WI38 (cell line): ENCODE measurements at regions not wholly inside any gene's neighbourhood (a gene's known extent, or its start where the extent isn't known, plus 50 kb on each side); places are given as distances from the start of the nearest gene placed in this dataset.

Experiments used
- H3K4me3 ChIP-seq: 2 replicates; pipeline ENCODE4 v1.5.1; 2011; ENCODE audit warnings: low read depth, mild to moderate bottlenecking, control low read depth, low read length
- TF ChIP-seq, protein P1 (sequence below): IDR thresholded peaks from 2 replicates; pipeline ENCODE4 v1.5.1; 2012; ENCODE audit warnings: low read depth, mild to moderate bottlenecking, control low read depth, low read length

DNA sequence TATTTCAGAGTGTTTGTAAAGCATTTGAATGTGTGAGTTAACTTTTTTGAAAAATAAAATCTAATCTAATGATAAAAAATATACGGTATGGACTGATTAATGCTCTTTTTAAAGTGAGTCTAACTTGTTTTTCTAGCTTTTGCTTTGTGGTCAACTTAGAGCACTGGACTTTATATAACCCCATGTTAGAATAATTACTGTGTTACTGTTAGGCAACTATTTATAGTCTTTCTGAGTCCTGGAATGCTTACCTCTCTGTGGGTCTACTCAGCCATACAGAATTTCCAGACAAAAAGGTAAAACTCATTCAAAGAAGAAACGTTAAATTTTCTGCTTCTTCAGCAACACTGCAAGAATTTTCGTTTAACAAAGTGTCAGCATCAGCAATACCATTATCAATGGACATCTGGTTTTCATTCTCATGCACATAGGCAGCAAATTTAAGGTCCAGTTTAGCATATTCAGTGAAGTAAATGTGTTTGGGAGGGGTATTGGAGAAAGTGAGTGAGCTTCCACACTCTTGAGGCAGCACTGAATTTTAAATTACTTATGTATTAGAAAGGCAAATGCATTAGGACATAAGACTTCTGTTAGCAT is 664.7 kb upstream of the NEGR1 start:
- TF ChIP-seq, protein P1, sequence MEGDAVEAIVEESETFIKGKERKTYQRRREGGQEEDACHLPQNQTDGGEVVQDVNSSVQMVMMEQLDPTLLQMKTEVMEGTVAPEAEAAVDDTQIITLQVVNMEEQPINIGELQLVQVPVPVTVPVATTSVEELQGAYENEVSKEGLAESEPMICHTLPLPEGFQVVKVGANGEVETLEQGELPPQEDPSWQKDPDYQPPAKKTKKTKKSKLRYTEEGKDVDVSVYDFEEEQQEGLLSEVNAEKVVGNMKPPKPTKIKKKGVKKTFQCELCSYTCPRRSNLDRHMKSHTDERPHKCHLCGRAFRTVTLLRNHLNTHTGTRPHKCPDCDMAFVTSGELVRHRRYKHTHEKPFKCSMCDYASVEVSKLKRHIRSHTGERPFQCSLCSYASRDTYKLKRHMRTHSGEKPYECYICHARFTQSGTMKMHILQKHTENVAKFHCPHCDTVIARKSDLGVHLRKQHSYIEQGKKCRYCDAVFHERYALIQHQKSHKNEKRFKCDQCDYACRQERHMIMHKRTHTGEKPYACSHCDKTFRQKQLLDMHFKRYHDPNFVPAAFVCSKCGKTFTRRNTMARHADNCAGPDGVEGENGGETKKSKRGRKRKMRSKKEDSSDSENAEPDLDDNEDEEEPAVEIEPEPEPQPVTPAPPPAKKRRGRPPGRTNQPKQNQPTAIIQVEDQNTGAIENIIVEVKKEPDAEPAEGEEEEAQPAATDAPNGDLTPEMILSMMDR: no peak

DNA sequence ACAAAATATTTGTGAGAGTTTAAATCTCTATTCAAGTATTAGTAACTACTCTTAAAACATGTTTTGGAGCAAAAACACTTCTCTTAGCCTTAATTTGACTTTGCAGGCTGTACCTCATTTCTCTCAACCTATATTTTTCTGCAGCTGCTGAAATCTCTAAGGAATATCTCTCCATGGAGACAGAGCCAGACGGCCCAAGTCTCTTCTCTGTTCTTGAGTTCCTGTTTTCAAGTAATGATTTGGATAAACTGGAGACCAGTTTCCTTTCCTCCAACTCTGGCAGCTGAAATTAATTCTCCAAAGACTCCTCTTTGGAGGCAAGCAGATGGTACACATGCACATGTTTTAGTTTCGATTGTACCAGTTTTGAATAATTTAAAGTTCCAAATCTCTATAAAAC is 659.7 kb upstream of the NEGR1 start:
- no peak overlapping the region for H3K4me3 ChIP-seq
- TF ChIP-seq, protein P1: no peak

More for the DNA sequence above, 664.7 kb upstream of the NEGR1 start:
- H3K4me3 ChIP-seq: no peak overlapping the region

DNA sequence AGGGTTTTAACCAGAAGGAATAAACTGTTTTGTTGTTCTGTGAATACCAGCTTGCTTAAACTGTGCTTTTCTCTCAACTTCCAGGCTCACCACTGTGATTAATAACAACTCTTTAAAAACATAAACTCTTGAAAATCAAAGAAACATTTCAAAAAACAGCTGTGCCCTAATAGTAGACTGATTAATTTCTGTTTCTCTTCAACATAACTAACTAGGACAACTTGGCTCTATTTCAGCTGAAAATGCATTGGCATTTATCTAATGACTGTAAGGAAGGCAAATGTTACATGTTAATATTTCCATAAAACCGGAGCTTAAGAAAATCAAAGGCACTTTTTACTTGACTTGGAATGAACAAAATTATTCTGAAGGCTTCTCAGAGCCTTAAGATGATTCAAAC is 656.1 kb upstream of the NEGR1 start:
- no peak overlapping the region for H3K4me3 ChIP-seq
- TF ChIP-seq, protein P1: no peak

DNA sequence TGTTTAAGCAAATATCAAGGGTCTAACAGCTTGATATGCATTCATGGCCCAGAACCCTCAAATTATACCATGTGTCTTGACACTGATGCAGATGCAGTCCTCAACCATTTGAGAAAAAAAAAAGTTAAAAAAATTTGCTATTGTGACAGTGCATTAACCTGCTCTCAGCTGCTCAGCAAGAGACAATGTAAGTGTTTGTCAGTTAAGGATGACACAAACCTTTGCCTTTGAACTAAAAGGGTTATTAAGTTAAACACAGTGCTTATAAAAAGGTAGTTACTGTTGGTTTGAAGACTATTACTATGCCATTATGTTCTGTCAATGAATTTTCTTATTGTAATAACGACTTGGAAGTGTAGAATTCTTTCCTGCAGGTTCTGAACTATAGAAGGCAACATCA is 655.6 kb upstream of the NEGR1 start:
- TF ChIP-seq, protein P1: no peak

DNA sequence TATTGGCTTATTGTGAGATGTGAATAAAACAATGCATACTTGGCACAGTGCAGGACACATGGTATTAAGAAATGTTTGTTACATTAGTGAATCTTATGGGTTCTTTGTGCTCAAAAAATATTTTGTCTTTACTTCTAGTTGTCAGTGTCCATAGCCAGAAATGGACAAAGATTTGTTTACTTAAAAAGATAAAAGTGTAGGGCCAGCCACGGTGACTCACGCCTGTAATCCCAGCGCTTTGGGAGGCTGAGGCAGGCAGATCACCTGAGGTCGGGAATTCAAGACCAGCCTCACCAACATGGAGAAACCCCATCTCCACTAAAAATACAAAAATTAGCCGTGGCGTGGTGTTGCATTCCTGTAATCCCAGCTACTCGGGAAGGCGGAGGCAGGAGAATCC is 654.6 kb upstream of the NEGR1 start:
- H3K4me3 ChIP-seq: no peak overlapping the region
- TF ChIP-seq, protein P1: no peak

More for the DNA sequence above, 655.6 kb upstream of the NEGR1 start:
- no peak overlapping the region for H3K4me3 ChIP-seq

DNA sequence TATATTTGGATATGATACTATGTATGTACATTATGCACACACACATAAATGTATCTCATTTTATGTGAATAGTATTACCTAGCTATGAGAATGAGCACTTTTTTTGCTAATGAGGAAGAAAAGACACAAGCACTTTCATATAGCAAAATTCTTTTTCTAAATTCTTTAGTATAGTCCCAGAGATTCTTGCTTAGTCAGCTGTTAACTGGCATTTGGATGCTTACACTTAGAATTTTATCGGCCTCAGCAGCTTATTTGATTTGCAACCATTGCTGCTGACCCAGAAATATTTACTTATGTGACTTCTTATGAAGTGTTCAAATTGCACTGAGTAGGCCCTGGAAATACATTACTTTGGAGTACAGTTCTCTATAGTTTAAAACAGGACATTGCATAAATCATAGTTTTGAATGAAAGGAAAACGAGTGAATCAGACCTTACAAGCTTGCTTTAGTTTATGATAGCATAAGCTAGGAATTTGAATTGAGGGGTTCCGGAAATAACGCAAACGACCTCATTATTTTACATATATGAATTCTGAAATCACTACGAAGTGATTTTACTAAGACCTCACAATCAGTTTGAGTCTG is 653.9 kb upstream of the NEGR1 start:
- no peak overlapping the region for H3K4me3 ChIP-seq
- TF ChIP-seq, protein P1: no peak

DNA sequence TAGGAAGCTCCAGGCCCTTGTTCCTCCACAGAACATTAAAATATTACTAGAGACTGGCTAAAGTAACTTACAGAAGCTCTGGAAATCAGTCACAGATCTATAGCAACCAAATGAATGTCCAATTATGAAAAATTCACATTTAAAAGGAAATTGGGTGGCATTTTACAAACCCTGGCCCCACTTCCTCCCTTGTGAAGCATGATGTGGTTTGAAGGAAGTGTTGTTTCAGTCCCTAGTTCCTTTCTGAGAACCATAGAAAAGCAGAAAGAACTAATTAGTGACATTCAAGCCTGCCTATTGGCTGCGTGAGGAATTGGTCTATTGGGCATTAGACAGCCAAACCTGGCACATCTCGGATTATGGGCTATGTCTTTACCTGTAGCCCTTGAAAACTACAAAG is 649.7 kb upstream of the NEGR1 start:
- TF ChIP-seq, protein P1: no peak
- no peak overlapping the region for H3K4me3 ChIP-seq
